Mucosa of rectum (tissue), 2 donors: ENCODE measurements at regions not wholly inside any gene's neighbourhood (a gene's known extent, or its start where the extent isn't known, plus 50 kb on each side); places are given as distances from the start of the nearest gene placed in this dataset.

Experiments used
- H3K27ac ChIP-seq, 2 donors: one replicate each; pipeline ENCODE4 v1.7.0; 2013; ENCODE audit warnings: inconsistent platforms in 2 of 2, low read depth in 2 of 2, low read length in 2 of 2
- H3K27me3 ChIP-seq, 2 donors: one replicate each; pipeline ENCODE4 v1.7.0; 2013; ENCODE audit warnings: low read length in 2 of 2; ENCODE audit not compliant: control insufficient read depth in 2 of 2, insufficient read depth in 2 of 2
- H3K36me3 ChIP-seq, 2 donors: one replicate each; pipeline ENCODE4 v1.7.0; 2013; ENCODE audit warnings: low read length in 2 of 2; ENCODE audit not compliant: control insufficient read depth in 2 of 2, insufficient read depth in 2 of 2
- H3K4me1 ChIP-seq, 2 donors: one replicate each; pipeline ENCODE4 v1.7.0; 2013; ENCODE audit warnings: low read length in 2 of 2, mild to moderate bottlenecking in 1 of 2; ENCODE audit not compliant: control insufficient read depth in 2 of 2, insufficient read depth in 2 of 2
- H3K4me3 ChIP-seq, 2 donors: one replicate each; pipeline ENCODE4 v1.7.0; 2013; ENCODE audit warnings: low read length in 2 of 2
- H3K9ac ChIP-seq, 2 donors: one replicate each; pipeline ENCODE4 v1.7.0; 2013; ENCODE audit warnings: low read length in 2 of 2, low read depth in 1 of 2, mild to moderate bottlenecking in 1 of 2
- H3K9me3 ChIP-seq, 2 donors: one replicate each; pipeline ENCODE4 v1.7.0; 2013; ENCODE audit warnings: low read length in 2 of 2; ENCODE audit not compliant: control insufficient read depth in 2 of 2
- donor health status: healthy.
- donor health status: Normal muscosa, but diverticular disease.

DNA sequence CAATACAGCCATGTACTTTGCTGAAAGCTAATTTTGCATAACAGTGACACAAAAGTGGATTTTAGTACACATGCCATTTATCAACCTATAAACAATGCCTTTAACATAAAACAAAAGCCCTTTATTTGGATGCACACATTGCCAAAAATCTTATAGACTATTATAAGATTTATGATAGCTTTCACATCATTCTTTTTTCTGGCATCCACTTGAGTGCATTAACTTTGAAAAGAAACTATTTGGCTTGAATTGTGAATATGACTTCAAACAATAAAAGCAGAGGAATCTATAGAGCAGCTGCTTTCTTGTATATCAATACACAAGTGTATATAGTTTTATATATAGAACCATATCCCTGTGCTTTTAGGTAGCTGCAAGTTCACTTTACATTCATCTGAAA lies 577.4 kb downstream of the CBLN2 start:
- Histone ChIP-seq H3K4me3 (no peak overlapping the region), H3K27ac (no peak overlapping the region), H3K9me3 (peaks cover 4 to 5% of the 10 kb centered on the region in 2 donors), H3K36me3 (no peaks in the 10 kb centered on the region), H3K4me1 (no peaks in the 10 kb centered on the region), H3K9ac (no peak overlapping the region), H3K27me3 (no peaks in the 10 kb centered on the region)

DNA sequence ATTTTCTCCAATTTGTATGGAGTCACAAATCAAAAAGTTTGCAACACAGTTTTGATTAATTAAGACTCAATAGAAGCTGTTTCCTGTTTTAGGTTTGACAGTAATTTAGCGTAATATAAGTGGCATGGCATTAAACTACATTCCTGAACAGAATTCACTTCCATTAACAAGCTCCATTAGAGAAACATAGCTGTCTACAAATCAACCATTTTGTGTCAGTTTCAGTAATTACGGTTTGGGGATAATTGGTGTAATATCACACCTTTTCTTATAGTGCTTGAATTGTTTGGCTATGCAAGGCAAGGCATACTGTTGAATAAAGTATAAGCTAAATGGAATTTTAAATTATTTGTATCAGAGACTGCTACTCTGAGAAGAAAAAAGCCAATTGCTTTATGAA lies 585.5 kb downstream of the CBLN2 start:
- H3K36me3 ChIP-seq = no peaks in the 10 kb centered on the region
- no peaks in the 10 kb centered on the region for H3K4me1 ChIP-seq
- no peak overlapping the region for H3K9ac ChIP-seq
- no peaks in the 10 kb centered on the region for H3K9me3 ChIP-seq
- H3K27me3 ChIP-seq = no peaks in the 10 kb centered on the region
- H3K4me3 ChIP-seq = no peak overlapping the region
- H3K27ac ChIP-seq = no peak overlapping the region

DNA sequence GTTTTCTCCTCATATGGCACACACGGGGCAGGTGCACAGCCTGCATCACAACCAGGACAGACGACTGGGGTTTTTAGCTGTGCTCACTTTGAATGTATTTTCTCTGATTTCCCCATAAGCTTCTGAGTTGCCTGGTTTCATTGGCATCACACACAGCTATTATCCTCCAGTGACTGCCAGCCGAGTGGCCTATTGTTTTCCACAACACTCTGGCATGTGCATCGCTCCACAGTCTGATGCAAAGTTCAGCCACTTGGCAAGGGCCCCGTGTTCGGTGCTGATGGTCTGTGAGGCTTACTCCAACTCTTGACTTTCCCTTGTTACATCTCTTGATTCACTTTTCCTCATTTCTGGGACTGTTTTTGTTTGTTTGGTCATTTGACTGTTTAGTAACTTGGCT lies 593.1 kb downstream of the CBLN2 start:
- H3K4me3 ChIP-seq = no peak overlapping the region
- no peaks in the 10 kb centered on the region for H3K27me3 ChIP-seq
- no peaks in the 10 kb centered on the region for H3K4me1 ChIP-seq
- H3K9ac ChIP-seq = no peak overlapping the region
- H3K9me3 ChIP-seq = no peaks in the 10 kb centered on the region
- H3K27ac ChIP-seq = no peak overlapping the region
- H3K36me3 ChIP-seq = no peaks in the 10 kb centered on the region

DNA sequence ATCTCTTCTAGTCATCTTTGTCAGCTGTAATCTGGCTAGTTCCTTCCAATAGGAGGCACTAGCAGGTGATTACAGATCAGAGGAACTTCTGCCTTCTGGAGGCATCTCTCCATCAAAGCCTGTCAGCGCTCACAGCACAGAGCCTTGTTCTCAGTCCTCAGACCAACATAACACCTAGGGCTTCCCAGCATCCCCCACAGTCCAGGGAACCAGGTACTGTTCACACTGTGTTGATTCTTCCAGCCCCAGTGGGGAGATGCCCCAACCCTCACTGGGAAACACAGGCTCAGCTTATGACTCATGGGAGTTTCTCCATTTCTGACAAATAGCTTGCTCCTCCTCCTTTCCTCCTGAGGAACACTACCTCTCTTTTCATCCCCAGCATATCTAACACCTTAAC lies 601.7 kb downstream of the CBLN2 start:
- Histone ChIP-seq H3K4me3 (no peak overlapping the region), H3K27me3 (no peaks in the 10 kb centered on the region), H3K36me3 (no peaks in the 10 kb centered on the region), H3K9ac (no peak overlapping the region), H3K9me3 (no peaks in the 10 kb centered on the region), H3K4me1 (no peaks in the 10 kb centered on the region), H3K27ac (no peak overlapping the region)

DNA sequence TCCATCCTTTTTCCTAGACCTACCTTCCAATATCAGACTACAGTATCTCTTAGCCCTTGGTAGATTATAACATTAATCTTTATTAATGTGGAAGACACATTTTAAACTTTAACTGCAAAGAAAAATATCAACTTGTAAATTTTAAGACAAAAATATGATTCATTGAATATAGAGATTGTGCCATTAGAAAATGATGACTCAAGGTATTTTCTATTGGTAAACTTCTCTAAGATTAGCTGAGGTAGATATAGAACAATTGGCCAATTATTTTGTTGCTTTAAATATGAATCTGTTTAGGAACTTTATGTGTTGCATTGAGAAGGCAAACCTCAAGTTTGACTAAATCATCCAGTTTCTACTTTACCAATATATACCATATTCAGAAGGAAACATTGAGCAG lies 604.7 kb downstream of the CBLN2 start:
- Histone ChIP-seq H3K27ac (no peak overlapping the region), H3K9me3 (no peaks in the 10 kb centered on the region), H3K27me3 (no peaks in the 10 kb centered on the region), H3K4me1 (no peaks in the 10 kb centered on the region), H3K36me3 (no peaks in the 10 kb centered on the region), H3K4me3 (no peak overlapping the region), H3K9ac (no peak overlapping the region)

DNA sequence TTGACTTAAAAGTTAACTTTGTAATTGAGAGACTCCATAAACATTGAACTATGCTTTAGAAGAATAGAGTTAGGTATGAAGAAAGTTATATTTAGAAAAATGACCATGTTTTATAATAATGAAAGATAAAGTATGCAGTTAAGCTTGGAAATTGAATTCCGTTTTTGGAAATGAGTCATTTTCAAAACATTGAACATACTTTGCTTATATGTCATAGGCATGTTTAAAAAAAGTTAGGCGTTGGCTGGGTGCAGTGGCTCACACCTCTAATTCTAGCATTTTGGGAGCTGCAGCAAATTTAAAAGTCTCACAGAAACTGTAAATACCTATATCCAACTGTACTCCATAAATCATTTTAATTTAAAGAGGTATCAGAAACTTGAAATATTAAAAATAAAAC lies 607.4 kb downstream of the CBLN2 start:
- Histone ChIP-seq H3K36me3 (no peaks in the 10 kb centered on the region), H3K4me1 (no peaks in the 10 kb centered on the region), H3K27ac (no peak overlapping the region), H3K27me3 (no peaks in the 10 kb centered on the region), H3K9me3 (no peaks in the 10 kb centered on the region), H3K4me3 (no peak overlapping the region), H3K9ac (no peak overlapping the region)

DNA sequence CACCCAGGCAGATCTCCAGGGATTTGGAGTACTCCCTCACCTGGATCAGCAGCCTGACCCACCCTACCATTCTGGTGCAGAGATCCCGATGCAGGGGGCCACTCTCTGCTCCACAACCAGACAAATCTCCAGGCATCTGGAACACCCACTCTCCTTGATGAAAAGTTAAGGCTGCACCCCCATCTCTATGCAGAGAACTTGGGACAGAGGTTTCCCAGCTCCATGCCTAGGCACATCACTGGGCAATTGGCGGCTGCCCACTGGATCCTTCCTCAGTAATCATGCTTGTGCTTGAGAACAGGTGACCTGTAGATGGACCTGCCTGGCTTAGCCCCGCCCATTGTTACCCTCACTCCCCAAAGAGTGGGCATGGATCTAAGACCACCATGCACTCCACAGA lies 624.9 kb downstream of the CBLN2 start:
- Histone ChIP-seq H3K9me3 (peaks cover 0 to 4% of the 10 kb centered on the region in 2 donors), H3K9ac (no peak overlapping the region), H3K4me1 (no peaks in the 10 kb centered on the region), H3K36me3 (no peaks in the 10 kb centered on the region), H3K4me3 (no peak overlapping the region), H3K27me3 (no peaks in the 10 kb centered on the region), H3K27ac (no peak overlapping the region)

DNA sequence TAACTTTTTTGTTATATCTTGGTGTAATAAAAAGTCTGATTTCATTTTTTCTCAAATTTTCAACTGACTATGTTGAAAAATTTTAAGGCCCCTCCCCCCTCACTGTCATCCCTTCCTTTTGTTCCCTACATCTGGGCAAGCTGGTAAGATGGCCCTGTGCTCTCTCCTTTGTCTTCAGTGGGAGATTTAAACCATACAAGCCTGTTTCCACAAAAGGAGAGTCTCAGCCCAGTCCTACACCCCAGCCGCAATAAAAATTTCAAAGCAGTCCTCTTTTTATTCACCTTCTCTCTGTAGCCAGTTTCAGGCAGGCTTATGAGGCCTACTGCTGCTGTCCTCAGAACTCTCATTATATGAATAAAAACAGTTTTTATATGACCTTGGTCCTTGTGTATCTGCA lies 630.5 kb downstream of the CBLN2 start:
- Histone ChIP-seq H3K4me1 (no peaks in the 10 kb centered on the region), H3K36me3 (no peaks in the 10 kb centered on the region), H3K27me3 (no peaks in the 10 kb centered on the region), H3K9ac (no peak overlapping the region), H3K9me3 (no peaks in the 10 kb centered on the region), H3K4me3 (no peak overlapping the region), H3K27ac (no peak overlapping the region)

DNA sequence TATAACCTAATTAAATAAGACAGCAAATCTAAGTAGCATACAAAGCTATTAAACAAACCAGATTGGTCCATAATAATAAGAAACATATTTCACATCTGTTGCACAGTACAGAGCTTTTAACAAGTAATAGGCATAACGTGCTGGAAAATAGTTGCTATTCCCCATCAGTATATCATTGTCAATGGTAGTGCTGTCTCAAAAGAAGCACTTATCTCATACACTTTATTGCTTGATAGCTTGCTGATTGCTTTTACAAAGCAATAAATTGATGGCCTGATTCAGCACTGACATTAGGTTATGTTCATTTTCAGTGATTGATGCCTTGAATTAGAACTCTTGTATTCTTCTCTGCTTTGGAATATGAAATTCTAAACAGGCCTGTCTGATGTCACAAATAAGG lies 641.7 kb downstream of the CBLN2 start:
- Histone ChIP-seq H3K9ac (no peak overlapping the region), H3K4me3 (no peak overlapping the region), H3K4me1 (no peaks in the 10 kb centered on the region), H3K36me3 (no peaks in the 10 kb centered on the region), H3K9me3 (no peaks in the 10 kb centered on the region), H3K27ac (no peak overlapping the region), H3K27me3 (no peaks in the 10 kb centered on the region)

DNA sequence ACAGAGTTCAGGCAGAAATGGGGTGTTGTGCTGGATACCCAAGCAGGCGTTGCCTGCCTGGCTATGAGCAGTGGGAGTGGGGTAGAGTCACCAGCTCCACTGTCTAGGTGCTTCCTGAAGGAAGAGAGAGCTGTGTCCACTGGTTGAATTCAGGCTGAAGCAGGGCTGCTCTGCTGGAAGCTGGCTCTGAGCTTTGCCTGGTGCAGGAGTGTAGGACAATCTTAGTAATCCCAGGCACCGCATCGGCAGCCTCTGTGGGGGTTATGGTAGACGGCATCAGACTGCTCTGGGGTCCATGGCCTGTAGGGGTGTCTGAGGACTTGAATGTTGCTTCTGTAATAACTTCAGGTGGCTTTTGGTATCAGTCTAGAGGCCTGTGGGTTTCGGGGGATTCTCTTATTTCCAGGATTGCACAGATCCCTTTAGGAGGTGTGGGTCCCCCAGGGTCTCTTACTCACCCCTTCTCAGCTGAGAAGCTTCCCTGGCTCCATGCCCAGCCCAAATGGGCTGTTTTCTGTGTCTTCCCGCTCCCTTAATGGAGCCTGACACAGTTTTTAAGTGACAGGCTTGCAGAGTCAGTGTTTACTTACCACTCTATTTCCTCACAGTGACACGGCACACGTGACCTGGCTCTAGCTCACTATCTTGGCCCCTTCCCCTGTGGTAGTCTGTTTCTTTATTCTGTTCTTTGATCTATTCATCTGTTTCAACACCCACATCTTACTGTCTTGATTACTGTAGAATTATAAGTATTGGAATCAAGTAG lies 644.3 kb downstream of the CBLN2 start:
- Histone ChIP-seq H3K27me3 (no peaks in the 10 kb centered on the region), H3K36me3 (no peaks in the 10 kb centered on the region), H3K9ac (no peak overlapping the region), H3K4me1 (no peaks in the 10 kb centered on the region), H3K27ac (no peak overlapping the region), H3K9me3 (no peaks in the 10 kb centered on the region), H3K4me3 (no peak overlapping the region)

DNA sequence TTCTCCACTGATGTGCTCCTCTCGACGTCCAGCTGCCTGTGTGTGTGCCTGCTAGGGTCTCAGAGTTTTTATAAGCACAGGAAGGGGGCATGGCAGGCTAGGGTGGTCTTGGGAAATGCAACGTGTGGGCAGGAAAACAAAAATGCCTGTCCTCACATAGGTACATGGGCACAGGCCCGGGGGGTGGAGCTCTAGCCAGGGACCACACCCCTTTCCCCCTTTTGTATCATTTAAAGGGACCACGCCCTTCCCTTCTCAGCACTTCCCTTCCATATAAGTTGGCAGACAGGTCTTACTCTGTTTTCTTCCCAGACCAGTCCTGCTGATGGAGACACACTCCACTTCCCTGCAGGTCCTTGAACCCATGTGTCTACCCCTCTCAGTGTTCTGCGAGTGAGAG lies 645.0 kb downstream of the CBLN2 start:
- Histone ChIP-seq H3K27ac (no peak overlapping the region), H3K4me1 (no peaks in the 10 kb centered on the region), H3K9ac (no peak overlapping the region), H3K4me3 (no peak overlapping the region), H3K36me3 (no peaks in the 10 kb centered on the region), H3K9me3 (no peaks in the 10 kb centered on the region), H3K27me3 (no peaks in the 10 kb centered on the region)
